Neutrophil (primary cell): ENCODE measurements at regions not wholly inside any gene's neighbourhood (a gene's known extent, or its start where the extent isn't known, plus 50 kb on each side); places are given as distances from the start of the nearest gene placed in this dataset.

Experiments
- H3K27ac ChIP-seq: fragments of 200-600 bp; sonication (generic); 2 replicates; pipeline ENCODE4 v1.5.1; 2016; ENCODE audit warnings: mild to moderate bottlenecking, moderate library complexity
- H3K27me3 ChIP-seq: fragments of 200-600 bp; sonication (generic); 2 replicates; pipeline ENCODE4 v1.6.0; 2016; ENCODE audit warnings: mild to moderate bottlenecking
- H3K36me3 ChIP-seq: fragments of 200-600 bp; sonication (generic); 2 replicates; pipeline ENCODE4 v1.5.1; 2017
- H3K4me1 ChIP-seq, 2 experiments: fragments of 200-600 bp in 1 of 2; sonication (generic) in 1 of 2; 1 replicate in 1 of 2; 2 replicates in 1 of 2; pipeline versions ENCODE4 v1.5.1 to v1.6.1; 2013 to 2016; ENCODE audit warnings: low read depth in 1 of 2, low read length in 1 of 2, mild to moderate bottlenecking in 1 of 2, moderate library complexity in 1 of 2; ENCODE audit not compliant: control insufficient read depth in 1 of 2, insufficient read depth in 1 of 2
- H3K4me3 ChIP-seq, 2 experiments: fragments of 200-600 bp in 1 of 2; sonication (generic) in 1 of 2; 1 replicate in 1 of 2; 2 replicates in 1 of 2; pipeline ENCODE4 v1.5.1; 2013 to 2016; ENCODE audit warnings: low read depth in 1 of 2, low read length in 1 of 2, mild to moderate bottlenecking in 1 of 2, moderate library complexity in 1 of 2
- H3K9me3 ChIP-seq: fragments of 200-600 bp; sonication (generic); 2 replicates; pipeline ENCODE4 v1.5.1; 2016
- CTCF ChIP-seq: fragments of 200-600 bp; sonication (generic); IDR thresholded peaks from 2 replicates; pipeline ENCODE4 v1.5.1; 2016; ENCODE audit warnings: antibody characterized with exemption

DNA sequence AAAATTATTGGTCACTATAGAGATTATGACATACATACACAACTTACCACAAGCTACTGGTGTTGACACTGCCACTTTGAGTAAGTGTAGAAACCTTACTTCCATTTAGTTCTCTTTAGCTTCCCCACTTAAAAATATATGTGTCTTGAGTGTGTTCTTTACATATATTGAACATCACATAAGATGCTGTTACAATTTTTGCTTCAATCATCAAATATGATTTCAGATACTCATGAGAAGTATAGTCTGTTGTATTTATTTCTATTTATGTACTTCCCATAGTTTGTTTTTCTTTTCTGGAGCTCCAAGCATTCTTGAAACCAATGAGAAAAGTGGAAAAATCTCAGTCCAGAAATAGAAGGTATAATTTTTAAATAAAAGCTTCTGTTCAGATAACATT is 102.7 kb upstream of the SDK1 start:
- no peaks in the 10 kb centered on the region for H3K9me3 ChIP-seq
- no peaks in the 10 kb centered on the region for H3K27me3 ChIP-seq
- H3K4me1 ChIP-seq: peaks cover 5 to 6% of the 10 kb centered on the region in 2 experiments
- no peak overlapping the region for H3K4me3 ChIP-seq
- TF ChIP-seq CTCF: no peak
- H3K36me3 ChIP-seq: no peaks in the 10 kb centered on the region
- H3K27ac ChIP-seq: no peak overlapping the region

DNA sequence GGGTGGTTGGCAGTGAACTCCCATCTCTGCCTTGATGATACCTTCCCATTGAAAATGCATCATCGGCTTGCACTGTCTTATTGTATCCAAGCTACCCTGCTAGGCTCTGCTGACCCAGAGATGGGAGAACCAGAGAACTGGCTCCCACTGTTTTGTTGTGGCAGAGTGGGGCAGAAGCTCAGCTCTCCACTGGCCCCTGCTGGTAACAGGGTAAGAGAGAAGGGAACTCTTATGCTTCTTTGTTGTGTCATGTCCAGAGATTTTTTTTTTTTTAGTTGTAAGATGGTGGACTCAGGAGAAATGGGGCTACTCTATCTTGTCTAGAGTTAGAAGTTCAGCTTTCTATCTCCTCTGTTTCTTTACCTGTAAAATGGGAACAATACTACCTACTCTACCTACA is 100.5 kb upstream of the SDK1 start:
- no peaks in the 10 kb centered on the region for H3K9me3 ChIP-seq
- H3K4me1 ChIP-seq: peaks cover 5 to 6% of the 10 kb centered on the region in 2 experiments
- H3K27me3 ChIP-seq: no peaks in the 10 kb centered on the region
- TF ChIP-seq CTCF: no peak
- H3K4me3 ChIP-seq: no peak overlapping the region
- H3K27ac ChIP-seq: no peak overlapping the region
- H3K36me3 ChIP-seq: no peaks in the 10 kb centered on the region

- Histone ChIP-seq H3K4me1 (peaks cover 5 to 6% of the 10 kb centered on the region in 2 experiments), H3K36me3 (no peaks in the 10 kb centered on the region), H3K27me3 (no peaks in the 10 kb centered on the region), H3K4me3 (no peak overlapping the region), H3K27ac (no peak overlapping the region), H3K9me3 (no peaks in the 10 kb centered on the region)
- TF ChIP-seq CTCF: no peak
Measured at GRCh38 chr7:3201306-3201705, 99.7 kb upstream of the SDK1 start.

DNA sequence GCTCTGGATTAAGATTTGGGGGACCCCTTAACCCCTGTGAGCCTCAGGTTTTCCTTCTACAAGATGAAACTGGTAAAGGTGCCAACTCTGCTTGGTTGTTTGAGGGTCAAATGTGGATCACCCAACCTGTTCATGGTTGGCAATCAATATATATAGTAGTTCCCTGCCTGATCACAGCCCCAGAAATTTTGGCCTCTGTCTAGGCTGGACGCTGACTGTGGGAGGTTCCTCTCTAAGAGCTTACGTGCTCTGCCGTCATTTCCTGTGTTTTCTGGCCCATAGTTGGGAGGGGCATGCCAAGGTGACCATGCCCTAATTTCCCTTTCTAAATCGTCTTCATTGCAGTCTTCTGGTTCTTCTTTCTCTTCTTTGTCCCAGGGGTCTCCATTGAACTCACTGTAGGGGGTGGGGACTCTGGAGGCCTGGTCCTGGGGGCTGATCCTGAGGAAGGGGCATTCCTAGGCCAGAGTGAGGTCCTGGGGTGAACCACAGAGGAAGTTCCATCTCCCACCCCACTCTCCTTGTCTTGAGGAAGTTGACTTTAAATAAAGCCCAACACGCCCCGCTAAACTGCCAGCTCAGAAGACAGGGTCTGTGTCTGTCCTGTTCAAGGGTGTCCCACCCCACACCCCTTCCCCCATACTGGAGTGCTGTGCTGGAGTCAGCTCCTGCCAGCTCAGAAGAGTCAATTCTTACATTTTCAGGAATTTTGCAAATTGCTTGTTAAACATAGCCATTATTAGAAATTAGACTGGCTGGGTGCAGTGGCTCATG is 98.9 kb upstream of the SDK1 start:
- Histone ChIP-seq H3K4me3 (no peak overlapping the region), H3K4me1 (peaks cover 5 to 6% of the 10 kb centered on the region in 2 experiments), H3K27me3 (no peaks in the 10 kb centered on the region), H3K36me3 (no peaks in the 10 kb centered on the region), H3K27ac (no peak overlapping the region), H3K9me3 (no peaks in the 10 kb centered on the region)
- no peak for TF ChIP-seq CTCF

GRCh38 chr7:3204526-3204925 is 96.5 kb upstream of the SDK1 start:
- Histone ChIP-seq H3K9me3 (no peaks in the 10 kb centered on the region), H3K36me3 (no peaks in the 10 kb centered on the region), H3K4me1 (no peaks in the 10 kb centered on the region), H3K27me3 (no peaks in the 10 kb centered on the region), H3K27ac (no peak overlapping the region), H3K4me3 (no peak overlapping the region)
- TF ChIP-seq CTCF: no peak
